ENCODE measurements at regions not wholly inside any gene's neighbourhood (a gene's known extent, or its start where the extent isn't known, plus 50 kb on each side); places are given as distances from the start of the nearest gene placed in this dataset.

DNA sequence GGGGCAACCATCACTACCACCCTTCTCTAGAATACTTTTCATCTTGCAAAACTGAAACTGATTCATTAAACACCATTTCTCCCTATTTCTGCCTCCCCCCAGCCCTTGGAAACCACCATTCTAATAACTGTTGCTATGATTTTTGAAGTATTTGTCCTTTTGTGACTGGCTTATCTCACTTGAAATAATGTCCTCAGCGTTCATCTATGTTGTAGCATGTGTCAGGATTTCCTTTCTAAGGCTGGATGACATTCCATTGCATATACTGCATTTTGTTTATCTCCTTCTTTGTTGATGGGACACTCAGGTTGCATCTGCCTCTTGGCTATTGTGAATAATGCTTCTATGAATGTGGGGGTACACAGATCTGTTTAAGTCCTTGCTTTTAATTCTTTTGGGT is 327.6 kb upstream of the ZNF32 start:
- DNase-seq (ENCODE audit: low read depth in 1 of 2, low spot score in 2 of 2) (no peak), FAIRE-seq (no peak)
- H3K14ac ChIP-seq (ENCODE audit: insufficient read length) = no peak overlapping the region
- no peak overlapping the region for H2BK20ac ChIP-seq (ENCODE audit: low read length)
- no peak overlapping the region for H3K18ac ChIP-seq (ENCODE audit: extremely low read depth, low read length)
- no peak overlapping the region for H2AFZ ChIP-seq (ENCODE audit: low read length)
- whole genome bisulfite sequencing, 2 experiments (ENCODE audit: extremely low coverage in 1 of 2, insufficient coverage in 1 of 2, insufficient read length in 1 of 2, insufficient replicate concordance in 2 of 2, low coverage in 1 of 2, low lambda C conversion rate in 2 of 2, missing lambda C conversion rate in 1 of 2) = 78% methylated on average over 1 of the region's 1 CpG; no CpG with 5 or more reads in 1 of the 2 experiments
- H4K5ac ChIP-seq (ENCODE audit: insufficient read length, low read depth, low read length) = no peak overlapping the region
- H2AK5ac ChIP-seq (ENCODE audit: low read depth, low read length) = no peak overlapping the region
- H3K4me2 ChIP-seq (ENCODE audit: insufficient read depth in 1 of 2, low read depth in 2 of 2, low read length in 2 of 2) = no peak overlapping the region
- H4K20me1 ChIP-seq (replicated peaks in 1 of 2; ENCODE audit: control insufficient read depth in 1 of 2, insufficient read depth in 2 of 2, low read length in 2 of 2) = no peaks in the 10 kb centered on the region
- no peak overlapping the region for H2BK15ac ChIP-seq (ENCODE audit: low read length)
- ChIA-PET CTCF (ENCODE audit: partially characterized antibody) (no interaction called here), POLR2A (ENCODE audit: partially characterized antibody) (no interaction called here)
- H3K27ac ChIP-seq (ENCODE audit: low read depth, low read length) = no peak overlapping the region
- no peak overlapping the region for H3K23ac ChIP-seq (ENCODE audit: insufficient read length)
- no peaks in the 10 kb centered on the region for H3K27me3 ChIP-seq (replicated peaks in 1 of 4; ENCODE audit: control insufficient read depth in 3 of 4, extremely low read depth in 1 of 4, insufficient read depth in 3 of 4, low read length in 3 of 4)
- H2BK12ac ChIP-seq (ENCODE audit: low read depth, low read length) = no peak overlapping the region
- no peak overlapping the region for H4K91ac ChIP-seq (replicated peaks; ENCODE audit: insufficient read length, low read length)
- H2BK5ac ChIP-seq (ENCODE audit: low read depth, low read length) = no peak overlapping the region
- no peak overlapping the region for H3K9ac ChIP-seq (replicated peaks in 1 of 4; ENCODE audit: extremely low read depth in 1 of 4, low read depth in 3 of 4, low read length in 3 of 4)
- no peaks in the 10 kb centered on the region for H3K36me3 ChIP-seq (ENCODE audit: control insufficient read depth in 2 of 4, insufficient read depth in 4 of 4, low read length in 3 of 4)
- H3K4me1 ChIP-seq (replicated peaks in 1 of 4; ENCODE audit: control insufficient read depth in 3 of 4, insufficient read depth in 4 of 4, low read length in 3 of 4) = no peaks in the 10 kb centered on the region
- no peaks in the 10 kb centered on the region for H3K79me2 ChIP-seq (ENCODE audit: control insufficient read depth in 1 of 2, insufficient read depth in 2 of 2, low read length in 2 of 2)
- no peak overlapping the region for H4K8ac ChIP-seq (ENCODE audit: extremely low read depth, insufficient read depth, low read length)
- no peaks in the 10 kb centered on the region for H3K79me1 ChIP-seq (ENCODE audit: low read depth, low read length)
- no peak overlapping the region for H3K56ac ChIP-seq (replicated peaks; ENCODE audit: insufficient read length, low read depth, low read length)
- no peak overlapping the region for H3K4ac ChIP-seq (replicated peaks; ENCODE audit: insufficient read length, low read depth, low read length)
- H3K4me3 ChIP-seq (ENCODE audit: extremely low read depth in 1 of 4, insufficient read depth in 2 of 4, low read depth in 3 of 4, low read length in 4 of 4) = no peak overlapping the region
- no peaks in the 10 kb centered on the region for H3K9me3 ChIP-seq (ENCODE audit: insufficient read depth in 2 of 2, low read depth in 1 of 2, low read length in 1 of 2)
- no peak overlapping the region for H2BK120ac ChIP-seq (replicated peaks; ENCODE audit: low read depth, low read length)
- no peaks in the 10 kb centered on the region for H3K23me2 ChIP-seq (ENCODE audit: low read depth, low read length)
- TF ChIP-seq NRF1 (IDR thresholded peaks at IDR 0.05; ENCODE audit: low read depth, low read length) (no peak), ASH2L (IDR thresholded peaks at IDR 0.05; ENCODE audit: low read length) (no peak), TAF1 (IDR thresholded peaks at IDR 0.05; ENCODE audit: low read depth, low read length) (no peak), BACH1 (IDR thresholded peaks at IDR 0.05; ENCODE audit: low read length) (no peak), JUND (IDR thresholded peaks at IDR 0.05; ENCODE audit: low read length) (no peak), CREB1 (IDR thresholded peaks at IDR 0.05) (no peak), RAD21 (IDR thresholded peaks at IDR 0.05 in 1 of 2, conservative IDR thresholded peaks at IDR 0.05 in 1 of 2; ENCODE audit: low read depth in 2 of 2, low read length in 2 of 2) (no peak), EP300 (IDR thresholded peaks at IDR 0.05; ENCODE audit: borderline replicate concordance in 1 of 2, low read depth in 2 of 2, low read length in 2 of 2) (no peak), BCL11A (IDR thresholded peaks at IDR 0.05; ENCODE audit: low read depth in 2 of 2, low read length in 2 of 2) (no peak), SP4 (IDR thresholded peaks at IDR 0.05; ENCODE audit: low read length) (no peak), SRF (IDR thresholded peaks at IDR 0.05; ENCODE audit: low read depth, low read length) (no peak), HDAC2 (IDR thresholded peaks at IDR 0.05; ENCODE audit: borderline replicate concordance in 1 of 2, low read depth in 2 of 2, low read length in 2 of 2) (no peak), SP1 (IDR thresholded peaks at IDR 0.05; ENCODE audit: low read depth, low read length) (no peak), KDM5A (IDR thresholded peaks at IDR 0.05; ENCODE audit: low read length) (no peak)
- TF ChIP-seq, protein P1, sequence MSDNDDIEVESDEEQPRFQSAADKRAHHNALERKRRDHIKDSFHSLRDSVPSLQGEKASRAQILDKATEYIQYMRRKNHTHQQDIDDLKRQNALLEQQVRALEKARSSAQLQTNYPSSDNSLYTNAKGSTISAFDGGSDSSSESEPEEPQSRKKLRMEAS (IDR thresholded peaks at IDR 0.05) = no peak

Data from H1 (cell line).